ENCODE measurements at regions not wholly inside any gene's neighbourhood (a gene's known extent, or its start where the extent isn't known, plus 50 kb on each side); places are given as distances from the start of the nearest gene placed in this dataset.
"Not testable (repeated sequence)": the region's sequence is repeated elsewhere in the genome, so short reads cannot be mapped to it uniquely, and the experiment has no call there.

DNA sequence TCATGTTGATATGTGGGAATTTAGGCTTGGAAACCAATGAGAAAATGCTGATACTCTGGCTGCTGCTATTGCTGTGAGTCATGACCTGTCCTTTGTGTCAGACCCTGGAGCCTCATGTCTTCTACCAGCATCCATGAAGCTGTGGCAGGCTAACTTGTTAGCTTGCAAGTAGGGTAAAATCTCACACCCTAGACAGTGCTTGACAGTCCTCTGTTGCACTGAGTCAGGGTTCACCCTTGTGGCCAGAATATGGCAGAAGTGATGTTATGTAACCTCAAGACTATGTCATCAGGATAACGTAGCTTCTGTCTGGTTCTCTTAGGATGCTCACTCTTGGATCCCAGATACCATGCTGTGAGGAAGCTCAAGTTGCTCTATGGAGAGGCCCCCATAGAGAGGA lies 110.8 kb downstream of the LHX2 start:
- Histone ChIP-seq H3K27ac (no peak overlapping the region), H3K4me1 (peaks cover 0 to 8% (median 5%) of the 10 kb centered on the region in 6 donors), H3K4me3 (no peak overlapping the region), H3K36me3 (no peaks in the 10 kb centered on the region), H3K9me3 (peaks cover 0 to 14% (median 8%) of the 10 kb centered on the region in 8 donors), H3K27me3 (replicated peaks in 1 of 7) (peaks cover 0 to 8% (median 0%) of the 10 kb centered on the region in 7 donors)
- TF ChIP-seq POLR2A (IDR thresholded peaks at IDR 0.05), result no peak
- no peak for TF ChIP-seq POLR2AphosphoS5 (IDR thresholded peaks at IDR 0.05)
- TF ChIP-seq, protein P1, sequence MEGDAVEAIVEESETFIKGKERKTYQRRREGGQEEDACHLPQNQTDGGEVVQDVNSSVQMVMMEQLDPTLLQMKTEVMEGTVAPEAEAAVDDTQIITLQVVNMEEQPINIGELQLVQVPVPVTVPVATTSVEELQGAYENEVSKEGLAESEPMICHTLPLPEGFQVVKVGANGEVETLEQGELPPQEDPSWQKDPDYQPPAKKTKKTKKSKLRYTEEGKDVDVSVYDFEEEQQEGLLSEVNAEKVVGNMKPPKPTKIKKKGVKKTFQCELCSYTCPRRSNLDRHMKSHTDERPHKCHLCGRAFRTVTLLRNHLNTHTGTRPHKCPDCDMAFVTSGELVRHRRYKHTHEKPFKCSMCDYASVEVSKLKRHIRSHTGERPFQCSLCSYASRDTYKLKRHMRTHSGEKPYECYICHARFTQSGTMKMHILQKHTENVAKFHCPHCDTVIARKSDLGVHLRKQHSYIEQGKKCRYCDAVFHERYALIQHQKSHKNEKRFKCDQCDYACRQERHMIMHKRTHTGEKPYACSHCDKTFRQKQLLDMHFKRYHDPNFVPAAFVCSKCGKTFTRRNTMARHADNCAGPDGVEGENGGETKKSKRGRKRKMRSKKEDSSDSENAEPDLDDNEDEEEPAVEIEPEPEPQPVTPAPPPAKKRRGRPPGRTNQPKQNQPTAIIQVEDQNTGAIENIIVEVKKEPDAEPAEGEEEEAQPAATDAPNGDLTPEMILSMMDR (IDR thresholded peaks at IDR 0.05 in 8 of 11, conservative IDR thresholded peaks at IDR 0.05 in 3 of 11), result no peak
- no peak for DNase-seq
- WGBS, 5 donors, result 52 to 86% (median 56%) methylated on average over 1 of the region's 1 CpG
- intact Hi-C loops (cut with DNase I; ENCODE audit: low total_unique reads), result no loop called here

DNA sequence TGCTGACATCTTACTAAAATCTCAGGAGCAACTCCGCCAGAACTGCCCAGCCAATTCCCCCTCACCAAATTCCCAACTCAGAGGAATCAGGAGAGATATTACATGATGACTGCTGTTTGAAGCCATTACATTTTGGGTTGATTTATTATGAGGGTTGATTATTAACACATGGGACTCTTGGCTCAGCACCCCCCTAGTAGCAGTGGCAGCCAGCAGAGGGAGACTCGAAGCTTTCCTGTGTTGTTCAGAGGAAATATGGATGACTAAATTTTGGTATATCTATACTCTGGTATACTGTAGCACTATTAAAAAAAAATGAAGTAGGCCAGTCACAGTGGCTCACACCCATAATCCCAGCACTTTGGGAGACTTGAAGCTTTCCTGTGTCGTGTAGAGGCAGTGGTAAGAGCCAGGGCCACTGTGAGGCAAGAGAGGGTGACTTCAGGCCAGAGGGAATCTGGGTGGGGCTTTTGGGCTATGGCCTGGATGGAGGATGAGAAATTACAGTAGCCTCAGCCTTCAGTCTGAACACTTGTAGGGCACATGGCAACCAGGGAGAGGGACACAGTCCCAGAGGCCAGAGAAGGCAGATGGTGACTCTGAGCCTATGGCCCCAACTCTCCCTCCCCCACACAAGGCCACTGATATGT lies 111.4 kb downstream of the LHX2 start:
- H3K9me3 ChIP-seq, result peaks cover 0 to 14% (median 8%) of the 10 kb centered on the region in 8 donors
- peaks cover 0 to 8% (median 0%) of the 10 kb centered on the region in 7 donors for H3K27me3 ChIP-seq (replicated peaks in 1 of 7)
- H3K4me3 ChIP-seq, result no peak overlapping the region
- DNase-seq, result no peak
- no peak overlapping the region for H3K27ac ChIP-seq
- no peaks in the 10 kb centered on the region for H3K36me3 ChIP-seq
- TF ChIP-seq, protein P1 (IDR thresholded peaks at IDR 0.05 in 8 of 11, conservative IDR thresholded peaks at IDR 0.05 in 3 of 11), result peak in 2 of 11 experiments; percentile 8 to 21
- TF ChIP-seq POLR2A (IDR thresholded peaks at IDR 0.05), result no peak
- intact Hi-C loops (cut with DNase I; ENCODE audit: low total_unique reads), result no loop called here
- H3K4me1 ChIP-seq, result peaks cover 0 to 8% (median 5%) of the 10 kb centered on the region in 6 donors
- WGBS, 5 donors, result 59 to 81% (median 69%) methylated on average over 3 of the region's 3 CpGs

DNA sequence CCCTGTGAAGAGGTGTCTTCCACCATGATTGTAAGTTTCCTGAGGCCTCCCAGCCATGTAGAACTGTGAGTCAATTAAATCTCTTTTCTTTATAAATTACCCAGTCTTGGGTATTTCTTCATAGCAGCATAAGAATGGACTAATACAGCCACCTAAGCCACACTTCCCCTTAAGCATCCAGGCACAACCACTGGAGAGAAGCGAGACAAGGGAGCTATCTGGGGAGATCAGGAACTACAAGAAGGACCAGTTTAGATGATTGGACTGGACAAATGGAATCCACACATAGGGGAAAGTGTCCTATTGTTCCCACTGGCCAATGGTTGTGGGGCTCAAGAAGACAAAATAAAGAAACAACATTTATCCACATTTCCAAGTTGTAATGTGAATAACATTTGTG lies 112.1 kb downstream of the LHX2 start:
- intact Hi-C loops (cut with DNase I; ENCODE audit: low total_unique reads); H3K27ac ChIP-seq; H3K4me1 ChIP-seq; H3K27me3 ChIP-seq (replicated peaks in 1 of 7); H3K4me3 ChIP-seq; H3K36me3 ChIP-seq; DNase-seq: not testable (repeated sequence)
- 61 to 84% (median 73%) methylated on average over 1 of the region's 1 CpG for WGBS, 5 donors
- H3K9me3 ChIP-seq, result peaks cover 0 to 14% (median 8%) of the 10 kb centered on the region in 8 donors

DNA sequence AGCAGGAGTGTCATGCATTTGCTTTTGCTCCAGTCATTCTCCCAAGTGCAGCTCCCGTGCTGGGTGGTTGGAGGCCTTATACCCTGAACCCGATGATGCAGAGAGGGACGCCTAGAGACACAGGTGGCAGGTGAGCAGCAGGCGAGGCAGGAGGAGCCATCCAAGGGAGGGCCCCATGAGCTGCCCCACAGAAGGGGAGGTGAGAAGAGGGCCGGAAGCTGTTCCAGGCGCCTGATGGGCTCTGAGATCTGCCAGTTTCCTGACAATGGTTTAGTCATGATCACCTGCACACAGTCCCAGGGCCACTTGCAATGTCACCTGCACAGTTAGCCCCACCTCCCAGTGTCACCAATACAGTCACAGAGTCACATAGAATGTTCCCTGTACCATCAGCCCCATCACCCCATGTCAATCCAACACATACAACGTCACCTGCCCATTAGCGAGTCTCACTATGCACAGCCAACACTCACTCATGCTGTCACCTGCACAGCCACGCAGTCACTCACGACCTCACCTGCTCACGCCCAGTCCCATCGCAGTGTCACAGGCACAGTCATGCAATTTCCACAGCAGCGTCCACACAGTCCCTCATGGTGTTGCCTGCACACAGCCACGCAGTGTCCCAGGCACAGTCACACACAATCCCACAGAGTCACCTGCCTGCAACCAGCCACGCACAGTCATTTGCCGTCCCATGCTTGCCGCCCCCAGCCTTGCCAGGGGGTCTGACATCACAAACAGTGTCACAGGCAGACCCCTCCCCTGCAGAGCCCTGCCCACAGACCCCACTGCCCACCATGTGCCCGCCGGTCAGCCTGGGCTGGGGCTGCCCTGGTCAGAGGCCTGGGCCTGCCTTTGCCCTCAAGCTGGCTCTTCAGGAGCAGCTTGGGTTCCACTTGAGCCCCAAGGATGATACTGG lies 113.4 kb downstream of the LHX2 start:
- Histone ChIP-seq H3K27ac (no peak overlapping the region), H3K9me3 (peaks cover 0 to 14% (median 8%) of the 10 kb centered on the region in 8 donors), H3K4me3 (no peak overlapping the region), H3K27me3 (replicated peaks in 1 of 7) (no peaks in the 10 kb centered on the region), H3K36me3 (no peaks in the 10 kb centered on the region), H3K4me1 (peaks cover 0 to 8% (median 5%) of the 10 kb centered on the region in 6 donors)
- intact Hi-C loops (cut with DNase I; ENCODE audit: low total_unique reads), result loop anchor here (5.0 kb wide), 2 partner anchors 192 to 267 kb away; no protein-coding TSS in a partner anchor
- TF ChIP-seq, protein P1 (IDR thresholded peaks at IDR 0.05 in 8 of 11, conservative IDR thresholded peaks at IDR 0.05 in 3 of 11), result no peak
- TF ChIP-seq POLR2A (IDR thresholded peaks at IDR 0.05) (no peak), POLR2AphosphoS5 (IDR thresholded peaks at IDR 0.05) (no peak)
- DNase-seq, result no peak
- WGBS, 5 donors, result 84 to 91% (median 88%) methylated on average over 19 of the region's 19 CpGs

All from spleen (tissue), 11 donors.